HepG2 (cell line): ENCODE measurements at regions not wholly inside any gene's neighbourhood (a gene's known extent, or its start where the extent isn't known, plus 50 kb on each side); places are given as distances from the start of the nearest gene placed in this dataset.

Source experiments
- ATAC-seq: fragments of 200-7000 bp; cut with Tn5 transposase; 3 replicates; pipeline ENCODE4 v1.9.1; 2020; ENCODE audit warnings: mild to moderate bottlenecking, moderate library complexity
- BruUV-seq: library from RNA; stranded (reverse); fragments of 400-500 nt; replicated peaks from 2 replicates; lab custom pipeline; 2021; lab: Mats Ljungman, UMichigan
- CTCF ChIA-PET: fragments of 300-600 bp; formaldehyde crosslinking; extraction: SDS; loops from one replicate; lab custom pipeline; 2021; ENCODE audit warnings: low total read pairs, inconsistent platforms, low intra/inter-chr PET ratio; lab: Yijun Ruan, JAX
- POLR2A ChIA-PET: fragments of 350-600 bp; sonication (Branson Sonifier 250); formaldehyde crosslinking; loops from one replicate; lab custom pipeline; 2020; ENCODE audit warnings: antibody characterized with exemption, inconsistent platforms; lab: Yijun Ruan, JAX
- DNase-seq: peaks from one replicate; pipeline ENCODE4 v3.0.0-alpha.2; 2015; ENCODE audit warnings: low spot score
- FAIRE-seq: peaks from 3 replicates; lab custom pipeline; 2011; peaks lifted over from hg19 to GRCh38; lab: Jason Lieb, UNC
- H2AFZ ChIP-seq: one replicate; pipeline ENCODE4 v1.6.1; 2011; ENCODE audit warnings: low read length, inconsistent platforms
- H3K27ac ChIP-seq: fragments of 300-600 bp; 3 replicates; pipeline ENCODE4 v1.8.0; 2011; ENCODE audit warnings: mixed run types, mild to moderate bottlenecking, mixed read lengths, low read length, inconsistent platforms; ENCODE audit not compliant: insufficient read depth; ENCODE audit errors: extremely low read length
- H3K27me3 ChIP-seq, 2 experiments: fragments of 200-600 bp in 1 of 2; 2 replicates in 1 of 2; 3 replicates in 1 of 2; pipeline versions ENCODE4 v1.6.0 to v1.8.0; 2011; ENCODE audit warnings: low read length in 2 of 2, mild to moderate bottlenecking in 2 of 2, moderate library complexity in 2 of 2, inconsistent platforms in 1 of 2; ENCODE audit not compliant: insufficient read depth in 2 of 2, control insufficient read depth in 1 of 2
- H3K36me3 ChIP-seq, 2 experiments: fragments of 200-600 bp in 1 of 2; replicated peaks in 1 of 2; 2 replicates in 1 of 2; 3 replicates in 1 of 2; pipeline versions ENCODE4 v1.5.1 to v1.8.0; 2011; ENCODE audit warnings: low read length in 2 of 2, inconsistent platforms in 1 of 2; ENCODE audit not compliant: insufficient read depth in 2 of 2, control insufficient read depth in 1 of 2
- H3K4me1 ChIP-seq: 2 replicates; pipeline ENCODE4 v1.5.1; 2012; ENCODE audit warnings: low read length, inconsistent platforms; ENCODE audit not compliant: insufficient read depth
- H3K4me2 ChIP-seq: 2 replicates; pipeline ENCODE4 v1.6.0; 2011; ENCODE audit warnings: low read depth, low read length, inconsistent platforms
- H3K4me3 ChIP-seq, 3 experiments: fragments of 200-600 bp in 1 of 3; sonication (generic), shearing (Covaris generic) in 1 of 3; replicated peaks in 1 of 3; 2 replicates each; pipeline ENCODE4 v1.5.1; 2011 to 2016; ENCODE audit warnings: low read length in 3 of 3, inconsistent platforms in 2 of 3, low read depth in 2 of 3, mild to moderate bottlenecking in 2 of 3, control low read depth in 1 of 3, mixed read lengths in 1 of 3; ENCODE audit not compliant: insufficient read depth in 1 of 3
- H3K79me2 ChIP-seq: one replicate; pipeline ENCODE4 v1.6.1; 2011; ENCODE audit warnings: low read length, inconsistent platforms; ENCODE audit not compliant: insufficient read depth
- H3K9ac ChIP-seq: 2 replicates; pipeline ENCODE4 v1.6.0; 2011; ENCODE audit warnings: mild to moderate bottlenecking, low read depth, low read length, inconsistent platforms; ENCODE audit not compliant: insufficient read depth
- H3K9me3 ChIP-seq: 2 replicates; pipeline ENCODE4 v1.5.1; 2012; ENCODE audit warnings: mild to moderate bottlenecking, low read length
- H4K20me1 ChIP-seq: 2 replicates; pipeline ENCODE4 v1.6.0; 2011; ENCODE audit warnings: inconsistent platforms, mild to moderate bottlenecking, low read length, moderate library complexity; ENCODE audit not compliant: insufficient read depth
- ELF1 ChIP-seq: sonication (generic); formaldehyde crosslinking; IDR thresholded peaks from 2 replicates; pipeline ENCODE4 v1.4.0; 2020; ENCODE audit warnings: missing genetic modification reagents
- GFI1 ChIP-seq: sonication (generic); formaldehyde crosslinking; IDR thresholded peaks from 2 replicates; pipeline ENCODE4 v1.5.0; 2020; ENCODE audit warnings: missing genetic modification reagents, mild to moderate bottlenecking, borderline replicate concordance
- HMGA1 ChIP-seq: sonication (generic); formaldehyde crosslinking; conservative IDR thresholded peaks from 2 replicates; pipeline ENCODE4 v1.4.0; 2020; ENCODE audit warnings: missing genetic modification reagents
- NCOA1 ChIP-seq: sonication (generic); formaldehyde crosslinking; IDR thresholded peaks from 2 replicates; pipeline ENCODE4 v1.9.0; 2021; ENCODE audit warnings: missing genetic modification reagents
- NONO ChIP-seq, 2 experiments: fragments of 450-650 bp in 1 of 2; sonication (generic) in 1 of 2; formaldehyde crosslinking in 1 of 2; IDR thresholded peaks in 1 of 2; conservative IDR thresholded peaks in 1 of 2; 2 replicates each; pipeline versions ENCODE4 v1.6.1 to v1.8.0; 2017 to 2022; ENCODE audit warnings: mild to moderate bottlenecking in 1 of 2, missing genetic modification reagents in 1 of 2, moderate library complexity in 1 of 2
- RELA ChIP-seq: sonication (generic); formaldehyde crosslinking; IDR thresholded peaks from 2 replicates; pipeline ENCODE4 v1.4.0; 2020; ENCODE audit warnings: missing genetic modification reagents
- ZC3H13 ChIP-seq: sonication (generic); formaldehyde crosslinking; IDR thresholded peaks from 2 replicates; pipeline ENCODE4 v1.8.1; 2023; ENCODE audit warnings: mild to moderate bottlenecking, missing genetic modification reagents, moderate library complexity
- ZNF136 ChIP-seq: sonication (generic); formaldehyde crosslinking; IDR thresholded peaks from 2 replicates; pipeline ENCODE4 v1.8.1; 2022; ENCODE audit warnings: low read depth, mild to moderate bottlenecking, moderate library complexity, missing genetic modification reagents
- ZNF382 ChIP-seq: sonication (generic); formaldehyde crosslinking; IDR thresholded peaks from 2 replicates; pipeline ENCODE4 v1.5.0; 2020; ENCODE audit warnings: missing genetic modification reagents, mild to moderate bottlenecking, borderline replicate concordance
- ZNF841 ChIP-seq: sonication (generic); formaldehyde crosslinking; IDR thresholded peaks from 2 replicates; pipeline ENCODE4 v1.8.1; 2023; ENCODE audit warnings: missing genetic modification reagents, borderline replicate concordance
- WGBS: methylation state at CpG from one replicate; pipeline ENCODE4 v1.1.6; 2017; ENCODE audit warnings: low lambda C conversion rate; 5-methylcytosine and 5-hydroxymethylcytosine counted together
- in situ Hi-C: cut with HindIII; loops from 2 replicates; pipeline ENCODE4 v1.10.0; 2017; ENCODE audit warnings: low pct_unique_long_range_greater_than_20kb; ENCODE audit not compliant: extremely low pct_ligation_motif_present
- intact Hi-C: fragments of 100-400 bp; cut with micrococcal nuclease; formaldehyde crosslinking; loops from one replicate; pipeline ENCODE4 v1.10.0; 2022; ENCODE audit not compliant: unreplicated experiment
- TF ChIP-seq, protein P1 (sequence below): sonication (generic); formaldehyde crosslinking; IDR thresholded peaks from 2 replicates; pipeline ENCODE4 v1.4.0; 2020; ENCODE audit warnings: missing genetic modification reagents
- TF ChIP-seq, protein P2 (sequence below): sonication (generic); formaldehyde crosslinking; IDR thresholded peaks from 2 replicates; pipeline ENCODE4 v1.5.0; 2020; ENCODE audit warnings: mild to moderate bottlenecking, missing genetic modification reagents
- TF ChIP-seq, protein P3 (sequence below): sonication (generic); formaldehyde crosslinking; IDR thresholded peaks from 2 replicates; pipeline ENCODE4 v1.5.0; 2020; ENCODE audit warnings: missing genetic modification reagents
- TF ChIP-seq, protein P4 (sequence below): sonication (generic); formaldehyde crosslinking; IDR thresholded peaks from 2 replicates; pipeline ENCODE4 v1.8.0; 2023; ENCODE audit warnings: mild to moderate bottlenecking, missing genetic modification reagents
- TF ChIP-seq, protein P5 (sequence below): IDR thresholded peaks from 2 replicates; pipeline ENCODE4 v1.6.1; 2016; ENCODE audit warnings: low read depth, borderline replicate concordance
- TF ChIP-seq, protein P6 (sequence below): sonication (generic); formaldehyde crosslinking; IDR thresholded peaks from 2 replicates; pipeline ENCODE4 v1.4.0; 2020; ENCODE audit warnings: mild to moderate bottlenecking, missing genetic modification reagents

DNA sequence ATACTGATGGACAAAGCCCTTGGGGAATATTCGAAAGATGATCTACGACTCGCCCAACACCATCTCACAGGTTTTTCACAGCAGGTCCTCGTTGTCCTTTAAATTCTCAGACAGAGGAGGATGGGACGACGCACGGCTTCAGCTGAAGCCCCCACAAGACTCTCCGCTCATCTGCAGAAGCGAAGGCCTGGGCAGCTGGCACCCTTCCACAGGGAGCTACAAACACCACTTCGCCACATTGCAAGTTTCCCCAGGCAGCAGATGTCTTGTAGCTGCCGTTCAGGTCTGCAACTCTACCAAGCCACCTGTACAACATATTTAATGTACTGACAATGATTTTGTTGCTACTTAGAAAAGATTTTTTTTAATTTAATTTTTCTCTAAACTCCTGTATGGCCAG lies 642.9 kb downstream of the ZEB2 start:
- DNase-seq = no peak
- CTCF ChIA-PET = no interaction called here
- 8% methylated on average over 11 of the region's 11 CpGs for WGBS
- intact Hi-C loops (no loop called here), in situ Hi-C loops (no loop called here)
- no TSS peak for BruUV-seq
- Histone ChIP-seq H3K9ac (no peak overlapping the region), H3K79me2 (no peaks in the 10 kb centered on the region), H2AFZ (no peak overlapping the region), H3K27me3 (no peaks in the 10 kb centered on the region), H3K9me3 (no peaks in the 10 kb centered on the region), H3K4me1 (no peaks in the 10 kb centered on the region), H3K36me3 (no peaks in the 10 kb centered on the region), H3K4me3 (no peak overlapping the region), H3K27ac (no peak overlapping the region), H3K4me2 (no peak overlapping the region), H4K20me1 (no peaks in the 10 kb centered on the region)
- ATAC-seq = no peak
- TF ChIP-seq NONO (IDR thresholded peaks at IDR 0.05) = no peak
- TF ChIP-seq NONO (CRISPR knock-in tag; conservative IDR thresholded peaks at IDR 0.05) = no peak
- TF ChIP-seq, protein P1, sequence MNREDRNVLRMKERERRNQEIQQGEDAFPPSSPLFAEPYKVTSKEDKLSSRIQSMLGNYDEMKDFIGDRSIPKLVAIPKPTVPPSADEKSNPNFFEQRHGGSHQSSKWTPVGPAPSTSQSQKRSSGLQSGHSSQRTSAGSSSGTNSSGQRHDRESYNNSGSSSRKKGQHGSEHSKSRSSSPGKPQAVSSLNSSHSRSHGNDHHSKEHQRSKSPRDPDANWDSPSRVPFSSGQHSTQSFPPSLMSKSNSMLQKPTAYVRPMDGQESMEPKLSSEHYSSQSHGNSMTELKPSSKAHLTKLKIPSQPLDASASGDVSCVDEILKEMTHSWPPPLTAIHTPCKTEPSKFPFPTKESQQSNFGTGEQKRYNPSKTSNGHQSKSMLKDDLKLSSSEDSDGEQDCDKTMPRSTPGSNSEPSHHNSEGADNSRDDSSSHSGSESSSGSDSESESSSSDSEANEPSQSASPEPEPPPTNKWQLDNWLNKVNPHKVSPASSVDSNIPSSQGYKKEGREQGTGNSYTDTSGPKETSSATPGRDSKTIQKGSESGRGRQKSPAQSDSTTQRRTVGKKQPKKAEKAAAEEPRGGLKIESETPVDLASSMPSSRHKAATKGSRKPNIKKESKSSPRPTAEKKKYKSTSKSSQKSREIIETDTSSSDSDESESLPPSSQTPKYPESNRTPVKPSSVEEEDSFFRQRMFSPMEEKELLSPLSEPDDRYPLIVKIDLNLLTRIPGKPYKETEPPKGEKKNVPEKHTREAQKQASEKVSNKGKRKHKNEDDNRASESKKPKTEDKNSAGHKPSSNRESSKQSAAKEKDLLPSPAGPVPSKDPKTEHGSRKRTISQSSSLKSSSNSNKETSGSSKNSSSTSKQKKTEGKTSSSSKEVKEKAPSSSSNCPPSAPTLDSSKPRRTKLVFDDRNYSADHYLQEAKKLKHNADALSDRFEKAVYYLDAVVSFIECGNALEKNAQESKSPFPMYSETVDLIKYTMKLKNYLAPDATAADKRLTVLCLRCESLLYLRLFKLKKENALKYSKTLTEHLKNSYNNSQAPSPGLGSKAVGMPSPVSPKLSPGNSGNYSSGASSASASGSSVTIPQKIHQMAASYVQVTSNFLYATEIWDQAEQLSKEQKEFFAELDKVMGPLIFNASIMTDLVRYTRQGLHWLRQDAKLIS (CRISPR knock-in tag) = no peak
- TF ChIP-seq, protein P2, sequence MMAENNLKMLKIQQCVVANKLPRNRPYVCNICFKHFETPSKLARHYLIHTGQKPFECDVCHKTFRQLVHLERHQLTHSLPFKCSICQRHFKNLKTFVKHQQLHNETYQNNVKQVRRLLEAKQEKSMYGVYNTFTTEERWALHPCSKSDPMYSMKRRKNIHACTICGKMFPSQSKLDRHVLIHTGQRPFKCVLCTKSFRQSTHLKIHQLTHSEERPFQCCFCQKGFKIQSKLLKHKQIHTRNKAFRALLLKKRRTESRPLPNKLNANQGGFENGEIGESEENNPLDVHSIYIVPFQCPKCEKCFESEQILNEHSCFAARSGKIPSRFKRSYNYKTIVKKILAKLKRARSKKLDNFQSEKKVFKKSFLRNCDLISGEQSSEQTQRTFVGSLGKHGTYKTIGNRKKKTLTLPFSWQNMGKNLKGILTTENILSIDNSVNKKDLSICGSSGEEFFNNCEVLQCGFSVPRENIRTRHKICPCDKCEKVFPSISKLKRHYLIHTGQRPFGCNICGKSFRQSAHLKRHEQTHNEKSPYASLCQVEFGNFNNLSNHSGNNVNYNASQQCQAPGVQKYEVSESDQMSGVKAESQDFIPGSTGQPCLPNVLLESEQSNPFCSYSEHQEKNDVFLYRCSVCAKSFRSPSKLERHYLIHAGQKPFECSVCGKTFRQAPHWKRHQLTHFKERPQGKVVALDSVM (CRISPR knock-in tag) = no peak
- no peak for TF ChIP-seq ZC3H13 (CRISPR knock-in tag)
- no peak for TF ChIP-seq NCOA1 (CRISPR knock-in tag)
- no peak for TF ChIP-seq ZNF841
- TF ChIP-seq ZNF382 (CRISPR knock-in tag) = no peak
- TF ChIP-seq RELA (CRISPR knock-in tag) = no peak
- no peak for TF ChIP-seq GFI1 (CRISPR knock-in tag)
- TF ChIP-seq ZNF136 (CRISPR knock-in tag) = no peak
- no peak for TF ChIP-seq ELF1
- TF ChIP-seq, protein P3, sequence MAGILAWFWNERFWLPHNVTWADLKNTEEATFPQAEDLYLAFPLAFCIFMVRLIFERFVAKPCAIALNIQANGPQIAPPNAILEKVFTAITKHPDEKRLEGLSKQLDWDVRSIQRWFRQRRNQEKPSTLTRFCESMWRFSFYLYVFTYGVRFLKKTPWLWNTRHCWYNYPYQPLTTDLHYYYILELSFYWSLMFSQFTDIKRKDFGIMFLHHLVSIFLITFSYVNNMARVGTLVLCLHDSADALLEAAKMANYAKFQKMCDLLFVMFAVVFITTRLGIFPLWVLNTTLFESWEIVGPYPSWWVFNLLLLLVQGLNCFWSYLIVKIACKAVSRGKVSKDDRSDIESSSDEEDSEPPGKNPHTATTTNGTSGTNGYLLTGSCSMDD (CRISPR knock-in tag) = no peak
- TF ChIP-seq, protein P4, sequence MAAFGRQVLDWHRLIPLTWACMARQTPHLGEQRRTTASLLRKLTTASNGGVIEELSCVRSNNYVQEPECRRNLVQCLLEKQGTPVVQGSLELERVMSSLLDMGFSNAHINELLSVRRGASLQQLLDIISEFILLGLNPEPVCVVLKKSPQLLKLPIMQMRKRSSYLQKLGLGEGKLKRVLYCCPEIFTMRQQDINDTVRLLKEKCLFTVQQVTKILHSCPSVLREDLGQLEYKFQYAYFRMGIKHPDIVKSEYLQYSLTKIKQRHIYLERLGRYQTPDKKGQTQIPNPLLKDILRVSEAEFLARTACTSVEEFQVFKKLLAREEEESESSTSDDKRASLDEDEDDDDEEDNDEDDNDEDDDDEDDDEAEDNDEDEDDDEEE (CRISPR knock-in tag) = no peak
- TF ChIP-seq, protein P5, sequence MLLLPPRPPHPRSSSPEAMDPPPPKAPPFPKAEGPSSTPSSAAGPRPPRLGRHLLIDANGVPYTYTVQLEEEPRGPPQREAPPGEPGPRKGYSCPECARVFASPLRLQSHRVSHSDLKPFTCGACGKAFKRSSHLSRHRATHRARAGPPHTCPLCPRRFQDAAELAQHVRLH (CRISPR knock-in tag) = no peak
- TF ChIP-seq HMGA1 (CRISPR knock-in tag) = no peak
- TF ChIP-seq, protein P6, sequence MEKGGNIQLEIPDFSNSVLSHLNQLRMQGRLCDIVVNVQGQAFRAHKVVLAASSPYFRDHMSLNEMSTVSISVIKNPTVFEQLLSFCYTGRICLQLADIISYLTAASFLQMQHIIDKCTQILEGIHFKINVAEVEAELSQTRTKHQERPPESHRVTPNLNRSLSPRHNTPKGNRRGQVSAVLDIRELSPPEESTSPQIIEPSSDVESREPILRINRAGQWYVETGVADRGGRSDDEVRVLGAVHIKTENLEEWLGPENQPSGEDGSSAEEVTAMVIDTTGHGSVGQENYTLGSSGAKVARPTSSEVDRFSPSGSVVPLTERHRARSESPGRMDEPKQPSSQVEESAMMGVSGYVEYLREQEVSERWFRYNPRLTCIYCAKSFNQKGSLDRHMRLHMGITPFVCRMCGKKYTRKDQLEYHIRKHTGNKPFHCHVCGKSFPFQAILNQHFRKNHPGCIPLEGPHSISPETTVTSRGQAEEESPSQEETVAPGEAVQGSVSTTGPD (CRISPR knock-in tag) = no peak
- POLR2A ChIA-PET = no interaction called here
- FAIRE-seq = no peak
